ENCODE measurements at regions not wholly inside any gene's neighbourhood (a gene's known extent, or its start where the extent isn't known, plus 50 kb on each side); places are given as distances from the start of the nearest gene placed in this dataset.
A peak's percentile ranks its signal among the peaks of the same experiment; 100 is the strongest.

DNA sequence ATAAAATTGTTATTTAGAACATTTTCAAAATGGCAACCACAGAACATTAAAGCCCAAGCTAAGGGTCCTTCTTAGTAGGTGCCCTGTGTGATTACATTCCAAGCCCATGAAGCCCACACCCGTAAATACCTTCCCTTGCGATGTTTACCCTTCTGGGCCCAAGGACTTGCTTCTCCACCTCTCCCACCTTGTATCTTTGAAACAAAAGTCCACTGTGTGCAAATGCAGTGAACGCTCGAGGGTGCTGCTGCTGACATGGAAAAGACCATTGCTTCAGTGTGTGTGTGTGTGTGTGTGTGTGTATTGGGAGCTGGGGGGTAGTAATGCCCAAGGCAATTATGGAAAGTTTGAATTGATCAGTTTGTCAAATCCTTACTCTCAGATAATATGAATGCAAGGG lies 298.1 kb downstream of the TGFB2 start:
- Histone ChIP-seq H3K4me3 (ENCODE audit: low read length) (no peak overlapping the region), H3K9me3 (ENCODE audit: low read length) (no peaks in the 10 kb centered on the region), H3K36me3 (ENCODE audit: insufficient read depth, low read length) (no peaks in the 10 kb centered on the region), H3K27me3 (ENCODE audit: insufficient read depth, low read length, poor library complexity, severe bottlenecking) (no peaks in the 10 kb centered on the region), H3K4me1 (ENCODE audit: insufficient read depth, low read length) (no peaks in the 10 kb centered on the region), H3K27ac (ENCODE audit: low read depth, low read length) (no peak overlapping the region)
- Mint-ChIP-seq H3K4me1 (no peaks in the 10 kb centered on the region), H3K36me3 (no peaks in the 10 kb centered on the region), H3K27ac (no peak overlapping the region), H3K27me3 (no peaks in the 10 kb centered on the region), H3K9me3 (peaks cover 0 to 7% (median 0%) of the 10 kb centered on the region in 5 donors), H3K4me3 (no peak overlapping the region)
- ChIA-PET CTCF (no interaction called here), POLR2A (no interaction called here)
- no peak for DNase-seq

DNA sequence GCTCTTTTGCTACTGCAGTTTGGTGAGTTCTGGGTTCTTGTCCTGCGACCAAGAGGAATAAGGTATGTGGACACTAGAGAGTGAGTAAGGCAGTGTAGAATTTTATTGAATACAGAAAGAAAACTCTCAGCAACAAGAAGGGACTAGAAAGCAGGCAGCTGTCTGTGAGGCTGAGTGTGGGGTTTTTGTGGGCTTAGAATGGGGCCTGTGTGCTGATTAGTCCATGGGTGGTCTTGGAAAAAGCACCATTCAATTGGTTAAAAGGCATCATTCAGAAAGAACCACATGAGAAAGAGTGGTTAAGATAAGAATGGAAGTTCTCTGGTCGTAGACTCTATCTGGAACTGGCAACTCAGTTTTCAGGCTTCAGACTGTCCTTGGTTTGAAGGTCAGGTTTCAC lies 298.8 kb downstream of the TGFB2 start:
- Histone ChIP-seq H3K36me3 (ENCODE audit: insufficient read depth, low read length) (no peaks in the 10 kb centered on the region), H3K27me3 (ENCODE audit: insufficient read depth, low read length, poor library complexity, severe bottlenecking) (no peaks in the 10 kb centered on the region), H3K9me3 (ENCODE audit: low read length) (no peaks in the 10 kb centered on the region), H3K4me1 (ENCODE audit: insufficient read depth, low read length) (no peaks in the 10 kb centered on the region), H3K4me3 (ENCODE audit: low read length) (no peak overlapping the region), H3K27ac (ENCODE audit: low read depth, low read length) (no peak overlapping the region)
- no peaks in the 10 kb centered on the region for H3K36me3 Mint-ChIP-seq
- CTCF ChIA-PET, result no interaction called here
- POLR2A ChIA-PET, result no interaction called here
- DNase-seq, result no peak
- no peaks in the 10 kb centered on the region for H3K27me3 Mint-ChIP-seq
- H3K27ac Mint-ChIP-seq, result no peak overlapping the region
- H3K4me1 Mint-ChIP-seq, result no peaks in the 10 kb centered on the region
- no peak overlapping the region for H3K4me3 Mint-ChIP-seq
- peaks cover 0 to 4% (median 0%) of the 10 kb centered on the region in 5 donors for H3K9me3 Mint-ChIP-seq

DNA sequence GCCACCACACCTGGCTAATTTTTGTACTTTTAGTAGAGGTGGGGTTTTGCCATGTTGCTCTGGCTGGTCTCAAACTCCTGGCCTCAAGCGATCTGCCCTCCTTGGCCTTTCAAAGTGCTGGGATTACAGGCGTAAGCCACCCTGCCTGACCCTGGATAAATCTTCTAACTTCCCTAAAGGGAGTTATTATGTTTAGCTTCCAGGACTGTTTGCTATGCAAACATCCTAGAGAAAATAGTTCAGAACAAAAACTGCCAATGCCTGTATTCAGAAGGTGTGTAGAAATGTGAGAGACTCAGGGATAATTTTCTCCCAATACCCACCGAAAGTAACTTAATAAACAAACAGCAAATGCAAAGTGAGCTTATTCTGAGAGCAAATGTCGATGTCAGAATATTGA lies 301.2 kb downstream of the TGFB2 start:
- Mint-ChIP-seq H3K4me3 (no peak overlapping the region), H3K4me1 (no peaks in the 10 kb centered on the region), H3K9me3 (peaks cover 0 to 4% (median 2%) of the 10 kb centered on the region in 5 donors), H3K27me3 (no peaks in the 10 kb centered on the region), H3K36me3 (no peaks in the 10 kb centered on the region), H3K27ac (no peak overlapping the region)
- ChIA-PET CTCF (no interaction called here), POLR2A (no interaction called here)
- Histone ChIP-seq H3K27me3 (ENCODE audit: insufficient read depth, low read length, poor library complexity, severe bottlenecking) (no peaks in the 10 kb centered on the region), H3K4me3 (ENCODE audit: low read length) (no peak overlapping the region), H3K27ac (ENCODE audit: low read depth, low read length) (no peak overlapping the region), H3K36me3 (ENCODE audit: insufficient read depth, low read length) (no peaks in the 10 kb centered on the region), H3K9me3 (ENCODE audit: low read length) (no peaks in the 10 kb centered on the region), H3K4me1 (ENCODE audit: insufficient read depth, low read length) (no peaks in the 10 kb centered on the region)
- no peak for DNase-seq

DNA sequence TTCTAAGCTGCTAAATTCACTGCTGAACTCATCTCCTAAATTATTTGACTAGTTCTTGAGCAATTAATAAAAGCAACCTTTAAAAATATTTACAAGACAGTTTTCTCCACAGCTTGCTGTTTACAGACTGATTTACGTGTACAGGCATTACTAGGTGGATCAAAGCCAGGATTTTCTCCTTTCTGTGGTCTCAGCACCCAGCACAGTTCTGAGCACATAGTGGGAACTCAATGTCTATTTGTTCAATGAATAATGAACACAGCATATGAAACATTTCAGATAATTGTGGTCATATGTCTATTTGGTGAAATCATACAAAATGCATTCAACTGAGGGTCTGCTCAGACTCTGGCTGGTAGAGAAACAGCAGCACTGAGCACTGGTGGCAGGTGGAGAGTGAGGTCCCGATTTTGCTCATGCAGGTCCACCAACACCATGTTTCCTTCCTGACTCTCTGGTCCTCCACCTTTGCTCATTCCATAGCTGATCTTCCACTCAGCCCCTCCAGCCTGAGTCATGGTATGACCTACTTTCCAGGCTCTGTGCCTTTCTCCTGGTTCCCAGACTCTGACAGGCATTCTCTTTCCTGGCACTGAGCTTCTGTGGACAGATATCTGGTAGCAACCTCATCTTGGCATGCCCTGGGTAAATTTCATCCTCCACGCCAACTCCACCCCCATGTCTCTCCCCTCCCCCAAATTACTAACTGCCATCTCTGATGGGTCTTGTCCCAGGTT lies 311.3 kb downstream of the TGFB2 start:
- H3K4me1 ChIP-seq (ENCODE audit: insufficient read depth, low read length), result no peaks in the 10 kb centered on the region
- no peak overlapping the region for H3K4me3 ChIP-seq (ENCODE audit: low read length)
- H3K36me3 ChIP-seq (ENCODE audit: insufficient read depth, low read length), result no peaks in the 10 kb centered on the region
- H3K9me3 ChIP-seq (ENCODE audit: low read length), result no peaks in the 10 kb centered on the region
- Mint-ChIP-seq H3K27ac (peak overlapping the region in 1 of 8 donors; percentile 6), H3K4me1 (no peaks in the 10 kb centered on the region), H3K27me3 (peaks cover 0 to 1% of the 10 kb centered on the region in 2 donors), H3K9me3 (peaks cover 0 to 5% (median 2%) of the 10 kb centered on the region in 5 donors), H3K36me3 (peaks cover 0 to 3% (median 0%) of the 10 kb centered on the region in 3 donors), H3K4me3 (no peak overlapping the region)
- CTCF ChIA-PET, result no interaction called here
- no peaks in the 10 kb centered on the region for H3K27me3 ChIP-seq (ENCODE audit: insufficient read depth, low read length, poor library complexity, severe bottlenecking)
- no peak for DNase-seq
- H3K27ac ChIP-seq (ENCODE audit: low read depth, low read length), result no peak overlapping the region
- POLR2A ChIA-PET, result no interaction called here

DNA sequence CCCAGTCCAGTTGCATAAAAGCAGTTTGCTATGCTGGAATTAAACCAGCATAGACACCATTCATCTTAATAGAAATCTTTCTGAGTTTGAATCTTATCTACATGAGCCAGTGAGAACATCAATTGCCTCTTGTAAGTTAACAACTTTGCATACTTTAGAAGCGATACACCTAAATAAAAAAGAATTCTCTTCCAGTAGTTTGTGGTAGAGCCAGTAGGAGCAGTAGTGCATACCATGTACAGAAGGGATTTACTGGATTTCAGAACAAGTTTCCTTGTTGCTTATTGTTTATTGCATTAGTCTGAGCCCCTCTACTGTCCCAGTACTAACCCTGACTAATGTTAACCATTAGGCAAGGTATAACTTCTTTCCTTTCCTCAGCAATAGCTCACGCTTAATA lies 313.1 kb downstream of the TGFB2 start:
- H3K27me3 Mint-ChIP-seq, result peaks cover 0 to 1% of the 10 kb centered on the region in 2 donors
- DNase-seq, result no peak
- POLR2A ChIA-PET, result no interaction called here
- Histone ChIP-seq H3K4me3 (ENCODE audit: low read length) (no peak overlapping the region), H3K9me3 (ENCODE audit: low read length) (no peaks in the 10 kb centered on the region), H3K27ac (ENCODE audit: low read depth, low read length) (no peak overlapping the region), H3K36me3 (ENCODE audit: insufficient read depth, low read length) (no peaks in the 10 kb centered on the region), H3K4me1 (ENCODE audit: insufficient read depth, low read length) (no peaks in the 10 kb centered on the region), H3K27me3 (ENCODE audit: insufficient read depth, low read length, poor library complexity, severe bottlenecking) (no peaks in the 10 kb centered on the region)
- H3K27ac Mint-ChIP-seq, result no peak overlapping the region
- H3K36me3 Mint-ChIP-seq, result peaks cover 0 to 3% (median 0%) of the 10 kb centered on the region in 3 donors
- peaks cover 0 to 5% (median 2%) of the 10 kb centered on the region in 5 donors for H3K9me3 Mint-ChIP-seq
- no peak overlapping the region for H3K4me3 Mint-ChIP-seq
- H3K4me1 Mint-ChIP-seq, result no peaks in the 10 kb centered on the region
- CTCF ChIA-PET, result no interaction called here

DNA sequence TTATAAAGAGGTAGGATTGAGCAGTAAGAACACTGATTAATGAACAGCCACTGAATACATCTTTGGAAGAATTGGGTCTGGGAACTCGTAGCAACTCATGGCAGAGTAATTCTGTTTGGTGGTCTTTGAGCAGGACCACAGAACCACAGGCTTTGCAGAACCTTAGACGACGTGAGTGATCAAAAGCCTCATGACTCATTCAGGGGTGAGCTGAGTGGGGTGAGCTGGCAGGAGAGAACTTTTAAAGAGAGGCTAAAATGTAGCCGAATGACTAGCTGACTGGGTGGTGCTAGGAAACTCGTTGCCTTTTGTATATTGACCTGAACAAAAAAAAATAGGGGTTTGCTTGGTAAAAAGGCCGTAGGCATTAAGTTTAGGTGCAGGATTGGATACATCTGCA lies 313.8 kb downstream of the TGFB2 start:
- no peaks in the 10 kb centered on the region for H3K9me3 ChIP-seq (ENCODE audit: low read length)
- no peak for DNase-seq
- CTCF ChIA-PET, result no interaction called here
- POLR2A ChIA-PET, result no interaction called here
- H3K4me3 Mint-ChIP-seq, result no peak overlapping the region
- no peaks in the 10 kb centered on the region for H3K4me1 Mint-ChIP-seq
- no peak overlapping the region for H3K27ac ChIP-seq (ENCODE audit: low read depth, low read length)
- H3K36me3 ChIP-seq (ENCODE audit: insufficient read depth, low read length), result no peaks in the 10 kb centered on the region
- H3K9me3 Mint-ChIP-seq, result peaks cover 0 to 3% (median 2%) of the 10 kb centered on the region in 5 donors
- H3K4me1 ChIP-seq (ENCODE audit: insufficient read depth, low read length), result no peaks in the 10 kb centered on the region
- H3K36me3 Mint-ChIP-seq, result peaks cover 0 to 1% (median 0%) of the 10 kb centered on the region in 3 donors
- no peaks in the 10 kb centered on the region for H3K27me3 ChIP-seq (ENCODE audit: insufficient read depth, low read length, poor library complexity, severe bottlenecking)
- H3K27ac Mint-ChIP-seq, result no peak overlapping the region
- H3K27me3 Mint-ChIP-seq, result peaks cover 0 to 1% of the 10 kb centered on the region in 2 donors
- no peak overlapping the region for H3K4me3 ChIP-seq (ENCODE audit: low read length)

DNA sequence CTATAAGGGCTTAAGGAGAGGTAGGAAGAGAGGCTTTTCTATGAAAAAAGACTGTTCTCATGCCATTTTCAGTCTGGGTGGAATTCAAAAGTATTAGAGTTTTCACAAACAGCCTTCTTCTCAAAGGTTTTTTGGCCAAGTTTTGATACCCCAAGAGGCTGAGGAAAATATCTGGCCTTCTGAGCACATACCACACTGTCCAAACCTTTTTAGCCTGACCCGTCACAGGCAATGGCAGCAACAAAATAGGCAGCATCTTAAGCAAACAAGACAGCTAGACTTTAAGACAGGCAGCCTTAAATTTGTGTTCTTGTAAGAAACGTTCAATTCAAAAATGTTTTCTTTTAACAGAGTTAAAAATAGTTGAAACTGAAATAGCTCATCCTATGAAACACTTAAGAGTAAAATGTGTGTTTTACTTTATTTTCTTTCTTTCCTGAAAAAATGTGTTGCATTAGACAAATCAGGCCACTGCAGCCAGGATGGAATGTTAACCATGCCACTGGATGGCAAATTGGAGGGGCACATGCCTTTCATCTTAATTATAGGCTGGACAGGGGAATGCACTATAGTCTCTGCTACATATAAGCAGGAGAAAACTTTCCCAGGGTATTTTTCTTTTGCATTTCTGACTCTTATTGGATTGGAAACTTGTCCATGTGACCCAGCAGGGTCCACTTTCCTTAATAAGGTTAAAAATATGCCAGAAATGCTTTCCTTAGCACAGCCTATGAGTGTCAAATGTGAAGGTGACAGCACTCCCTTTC lies 315.0 kb downstream of the TGFB2 start:
- Mint-ChIP-seq H3K27ac (no peak overlapping the region), H3K36me3 (no peaks in the 10 kb centered on the region), H3K4me1 (no peaks in the 10 kb centered on the region), H3K27me3 (peaks cover 0 to 1% of the 10 kb centered on the region in 2 donors), H3K4me3 (no peak overlapping the region), H3K9me3 (peaks cover 0 to 3% (median 3%) of the 10 kb centered on the region in 5 donors)
- H3K27me3 ChIP-seq (ENCODE audit: insufficient read depth, low read length, poor library complexity, severe bottlenecking), result no peaks in the 10 kb centered on the region
- H3K4me1 ChIP-seq (ENCODE audit: insufficient read depth, low read length), result no peaks in the 10 kb centered on the region
- H3K36me3 ChIP-seq (ENCODE audit: insufficient read depth, low read length), result no peaks in the 10 kb centered on the region
- no peak for DNase-seq
- no peaks in the 10 kb centered on the region for H3K9me3 ChIP-seq (ENCODE audit: low read length)
- ChIA-PET POLR2A (no interaction called here), CTCF (no interaction called here)
- H3K27ac ChIP-seq (ENCODE audit: low read depth, low read length), result no peak overlapping the region
- H3K4me3 ChIP-seq (ENCODE audit: low read length), result no peak overlapping the region

DNA sequence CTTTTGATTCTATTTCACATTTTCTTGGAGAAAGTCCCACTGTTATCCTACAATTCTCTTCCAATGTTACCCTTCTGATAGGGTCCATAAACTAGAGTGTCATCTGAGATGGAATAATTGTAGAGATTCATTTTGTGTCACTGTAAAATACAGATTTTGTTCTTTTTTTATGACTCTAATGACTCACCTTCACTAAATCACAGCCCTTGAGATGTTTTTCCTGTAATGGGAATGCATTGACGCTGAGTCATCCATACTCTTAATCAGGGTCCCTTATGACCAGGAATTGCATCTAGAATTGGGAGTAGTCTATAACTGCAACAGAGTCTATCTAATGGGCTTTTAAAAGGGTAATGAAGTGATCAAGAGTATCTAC lies 315.5 kb downstream of the TGFB2 start:
- Histone ChIP-seq H3K9me3 (ENCODE audit: low read length) (no peaks in the 10 kb centered on the region), H3K4me1 (ENCODE audit: insufficient read depth, low read length) (no peaks in the 10 kb centered on the region), H3K4me3 (ENCODE audit: low read length) (no peak overlapping the region), H3K27me3 (ENCODE audit: insufficient read depth, low read length, poor library complexity, severe bottlenecking) (no peaks in the 10 kb centered on the region), H3K36me3 (ENCODE audit: insufficient read depth, low read length) (no peaks in the 10 kb centered on the region), H3K27ac (ENCODE audit: low read depth, low read length) (no peak overlapping the region)
- ChIA-PET POLR2A (no interaction called here), CTCF (no interaction called here)
- no peak overlapping the region for H3K4me3 Mint-ChIP-seq
- H3K4me1 Mint-ChIP-seq, result no peaks in the 10 kb centered on the region
- no peak overlapping the region for H3K27ac Mint-ChIP-seq
- peaks cover 0 to 1% of the 10 kb centered on the region in 2 donors for H3K27me3 Mint-ChIP-seq
- no peaks in the 10 kb centered on the region for H3K36me3 Mint-ChIP-seq
- DNase-seq, result no peak
- peaks cover 0 to 3% (median 2%) of the 10 kb centered on the region in 5 donors for H3K9me3 Mint-ChIP-seq
